ENCODE measurements at regions not wholly inside any gene's neighbourhood (a gene's known extent, or its start where the extent isn't known, plus 50 kb on each side); places are given as distances from the start of the nearest gene placed in this dataset.

- no peak for DNase-seq (ENCODE audit: low read depth in 2 of 3, low spot score in 2 of 3)
These were observed 92.6 kb downstream of the RDH14 start for GRCh38 chr2:18467749-18468360.

DNA sequence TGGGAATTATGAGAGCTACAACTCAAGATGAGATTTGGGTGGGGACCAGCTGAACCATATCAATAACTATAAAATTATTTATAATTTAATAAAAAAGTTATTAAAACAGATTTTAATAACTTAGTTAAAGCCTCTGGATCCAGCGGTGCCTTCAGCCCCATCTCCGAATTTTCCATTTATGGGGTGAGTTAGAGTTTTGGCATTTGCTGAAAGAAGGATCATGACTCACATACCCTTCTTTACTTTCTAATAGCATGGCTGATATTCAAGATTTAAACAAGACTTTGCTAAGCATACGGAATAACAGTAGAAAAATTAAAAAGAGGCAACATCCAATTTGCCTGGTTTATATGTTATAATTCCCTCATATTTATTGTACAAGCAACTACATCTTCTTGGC is 94.5 kb downstream of the RDH14 start:
- DNase-seq (ENCODE audit: low read depth in 2 of 3, low spot score in 2 of 3), result no peak

DNA sequence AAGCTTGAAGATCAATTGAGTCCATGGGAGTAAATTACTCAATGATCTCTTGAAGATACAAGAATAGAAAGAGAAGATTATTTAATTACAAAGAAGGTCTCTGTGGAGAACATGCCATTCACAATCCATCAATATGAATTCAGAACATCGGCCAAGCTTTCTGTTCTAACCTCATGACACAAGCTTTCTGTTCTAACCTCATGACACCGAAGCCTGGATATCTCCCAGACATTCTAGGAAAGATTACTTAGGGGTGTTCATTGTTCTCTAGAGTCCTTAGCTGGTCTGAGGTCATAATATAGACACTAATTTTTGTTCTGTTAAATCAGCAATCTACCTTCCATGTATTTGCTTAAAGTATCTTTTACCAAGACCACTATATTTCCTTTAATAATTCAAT is 95.5 kb downstream of the RDH14 start:
- DNase-seq (ENCODE audit: low read depth in 2 of 3, low spot score in 2 of 3), result no peak

DNA sequence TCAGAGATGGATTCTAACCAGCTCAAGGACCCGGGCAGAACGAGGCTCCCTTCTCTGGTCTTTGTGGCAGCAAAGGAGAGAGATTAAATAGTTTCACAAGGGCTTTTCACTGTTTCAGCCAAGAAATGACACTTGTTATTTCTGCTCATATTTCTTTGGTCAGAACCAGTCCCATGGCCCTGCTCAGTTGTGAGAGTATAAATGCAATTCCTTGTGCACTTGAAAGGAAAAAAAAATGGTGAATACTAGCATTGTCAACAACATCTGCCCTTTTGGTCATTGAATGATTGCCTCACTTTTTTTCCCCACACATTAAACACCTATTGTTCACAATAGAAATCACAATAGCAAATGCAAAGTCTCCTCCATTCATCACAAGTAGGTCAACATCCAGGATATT is 104.4 kb downstream of the RDH14 start:
- DNase-seq (ENCODE audit: low read depth in 2 of 3, low spot score in 2 of 3), result no peak

DNA sequence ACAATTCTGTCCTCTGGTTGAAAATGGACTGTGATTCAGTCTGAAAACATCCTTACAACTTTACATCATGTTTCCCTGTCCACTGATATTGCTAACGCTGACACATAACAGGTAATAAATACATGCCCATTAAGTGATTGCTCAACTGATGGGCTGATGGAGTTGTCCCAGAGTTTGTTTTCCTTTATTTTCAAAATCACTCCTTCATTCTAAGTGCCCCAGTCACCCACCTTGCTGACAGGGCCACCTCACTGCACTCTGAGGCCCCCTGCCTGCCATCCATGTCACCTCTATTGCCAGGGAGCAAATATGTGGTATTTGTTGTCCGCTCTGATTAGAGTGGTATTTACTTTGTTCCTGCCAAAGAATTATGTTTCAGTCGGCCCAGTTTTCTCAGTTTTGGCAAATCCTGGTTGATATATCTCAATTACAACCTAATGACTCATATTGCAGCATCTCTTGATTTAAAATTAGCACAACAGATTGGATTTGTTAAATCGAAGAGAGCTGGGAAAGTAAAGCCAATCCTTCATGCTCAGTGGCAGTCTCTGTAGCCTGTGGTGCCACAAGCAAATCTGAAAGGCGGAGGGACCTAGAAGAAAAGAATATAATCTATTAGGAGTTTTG is 105.1 kb downstream of the RDH14 start:
- DNase-seq (ENCODE audit: low read depth in 2 of 3, low spot score in 2 of 3), result no peak

DNA sequence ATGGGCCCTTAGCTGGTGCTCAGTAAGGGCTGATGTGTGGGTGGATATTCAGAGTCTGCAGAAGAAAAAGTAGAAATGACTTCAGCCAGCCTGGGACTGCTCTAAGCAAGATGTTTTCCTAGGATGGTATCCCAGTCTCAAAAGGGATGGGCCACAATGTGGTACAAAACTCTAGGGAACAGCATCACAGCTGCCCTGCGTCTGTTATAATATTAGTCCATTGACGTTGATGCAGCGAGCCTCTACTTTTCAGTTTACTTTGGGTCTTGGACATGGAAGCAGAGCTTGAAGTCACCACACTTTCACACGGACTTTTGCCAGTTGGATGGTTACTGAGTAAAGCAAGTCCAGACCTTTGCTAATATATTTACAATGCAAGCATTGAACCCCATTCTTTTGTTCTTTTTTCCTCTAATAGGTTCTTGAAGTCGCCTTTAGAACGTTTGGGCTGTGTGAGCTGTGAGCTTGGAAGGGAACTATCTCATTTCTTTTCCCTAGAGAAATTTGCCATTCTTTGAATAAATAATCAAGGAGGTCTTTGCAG is 105.7 kb downstream of the RDH14 start:
- no peak for DNase-seq (ENCODE audit: low read depth in 2 of 3, low spot score in 2 of 3)

GRCh38 chr2:18446715-18447114 is 113.7 kb downstream of the RDH14 start:
- no peak for DNase-seq (ENCODE audit: low read depth in 2 of 3, low spot score in 2 of 3)

GRCh38 chr2:18445433-18446320 is 114.8 kb downstream of the RDH14 start:
- DNase-seq (ENCODE audit: low read depth in 2 of 3, low spot score in 2 of 3), result no peak

DNA sequence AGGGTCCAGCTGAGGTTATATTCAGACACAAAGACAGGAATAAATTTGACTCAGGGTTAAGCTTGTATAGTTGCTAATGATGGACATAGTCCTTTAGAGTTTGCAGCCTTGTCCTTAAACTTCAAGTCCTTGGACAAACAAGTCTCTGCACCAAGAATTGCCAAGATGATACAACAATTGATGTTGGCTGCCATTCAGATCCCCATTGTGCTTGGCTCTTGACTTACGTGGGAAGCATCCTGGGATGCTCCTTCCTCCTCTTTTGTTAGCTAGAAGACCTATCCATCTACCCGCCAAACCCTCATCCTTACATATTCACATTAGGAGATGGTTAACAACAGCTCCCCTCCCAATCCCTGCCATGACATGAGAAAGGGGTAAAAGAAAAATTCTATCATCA is 115.6 kb downstream of the RDH14 start:
- no peak for DNase-seq (ENCODE audit: low read depth in 2 of 3, low spot score in 2 of 3)

GRCh38 chr2:18441583-18441982 is 118.9 kb downstream of the RDH14 start:
- DNase-seq (ENCODE audit: low read depth in 2 of 3, low spot score in 2 of 3), result no peak

GRCh38 chr2:18440777-18441176 is 119.7 kb downstream of the RDH14 start:
- DNase-seq (ENCODE audit: low read depth in 2 of 3, low spot score in 2 of 3), result no peak

DNA sequence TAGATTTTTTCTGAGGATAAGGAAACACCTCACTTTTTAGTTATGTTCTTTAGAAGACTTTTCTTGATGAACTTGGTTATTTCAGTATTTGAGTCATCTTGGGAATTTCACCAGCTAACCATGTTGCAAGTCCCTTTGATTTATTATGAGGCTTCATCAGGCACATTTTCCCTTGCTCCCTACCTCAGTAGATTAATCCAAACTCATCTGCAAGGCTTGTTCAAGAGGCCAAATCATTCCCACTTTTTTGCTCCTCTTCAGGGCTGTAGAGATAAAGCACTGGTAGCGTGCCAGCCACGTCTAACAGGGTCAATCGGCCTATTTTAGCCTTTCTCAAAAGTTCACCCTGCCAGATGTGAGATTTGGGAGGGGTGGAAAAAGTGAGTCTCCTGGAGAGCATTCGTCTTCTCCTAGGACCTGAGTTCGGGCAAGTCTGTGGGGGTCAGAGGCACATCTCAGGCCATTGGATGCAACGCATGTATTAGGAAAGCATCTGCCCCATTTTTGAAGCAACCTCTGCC is 120.3 kb downstream of the RDH14 start:
- no peak for DNase-seq (ENCODE audit: low read depth in 2 of 3, low spot score in 2 of 3)

GRCh38 chr2:18439716-18440115 is 120.7 kb downstream of the RDH14 start:
- no peak for DNase-seq (ENCODE audit: low read depth in 2 of 3, low spot score in 2 of 3)

- no peak for DNase-seq (ENCODE audit: low read depth in 2 of 3, low spot score in 2 of 3)
These were observed 122.5 kb downstream of the RDH14 start for GRCh38 chr2:18437909-18438308.

DNA sequence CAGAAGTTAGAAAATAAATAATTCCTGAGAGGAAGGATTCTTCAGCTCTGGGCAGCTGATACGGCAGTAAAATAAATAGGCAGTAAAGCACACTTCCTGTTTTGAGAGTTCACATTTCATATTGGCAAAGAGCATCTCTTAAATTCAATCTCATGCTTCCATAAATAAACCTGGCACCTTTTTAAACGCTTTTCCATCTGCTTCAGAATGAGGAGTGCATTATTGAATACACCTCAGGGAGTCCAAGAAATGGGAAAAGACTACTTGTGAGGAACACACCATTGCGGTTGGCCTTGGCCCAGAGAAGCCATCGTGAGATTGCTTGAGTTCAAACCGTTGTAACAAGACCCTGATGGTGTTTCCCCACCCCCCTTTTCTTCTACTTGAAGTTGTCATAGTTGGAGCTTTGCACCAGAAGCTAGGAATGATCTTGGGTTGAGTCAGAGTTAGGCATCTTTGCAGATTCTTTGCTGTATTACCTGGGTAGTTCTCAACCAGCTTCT is 123.9 kb downstream of the RDH14 start:
- no peak for DNase-seq (ENCODE audit: low read depth in 2 of 3, low spot score in 2 of 3)

- DNase-seq (ENCODE audit: low read depth in 2 of 3, low spot score in 2 of 3), result no peak
These were observed 124.9 kb downstream of the RDH14 start for GRCh38 chr2:18435426-18436037.

GRCh38 chr2:18433872-18434271 is 126.6 kb downstream of the RDH14 start:
- DNase-seq (ENCODE audit: low read depth in 2 of 3, low spot score in 2 of 3), result no peak

DNA sequence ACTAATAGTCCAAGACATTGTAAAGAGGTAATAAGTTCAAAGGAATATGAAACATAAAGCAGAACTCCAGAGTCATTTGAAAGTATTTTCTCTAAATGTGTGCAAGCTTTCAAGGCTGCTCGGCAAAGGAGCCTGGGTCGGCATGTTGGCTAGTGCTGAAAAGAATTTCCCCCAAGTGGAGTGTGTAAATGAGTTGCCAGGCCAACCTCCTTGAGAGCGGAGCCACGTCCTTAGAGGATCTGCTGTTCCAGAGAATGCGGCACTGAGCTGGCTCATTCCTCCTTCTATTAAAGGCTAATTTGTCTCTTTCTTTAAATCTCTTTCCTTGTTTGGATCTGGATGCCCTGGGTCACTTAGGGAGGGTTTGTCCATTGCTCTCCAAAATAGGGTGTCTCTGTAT is 127.5 kb downstream of the RDH14 start:
- no peak for DNase-seq (ENCODE audit: low read depth in 2 of 3, low spot score in 2 of 3)

GRCh38 chr2:18430996-18431748 is 129.3 kb downstream of the RDH14 start:
- no peak for DNase-seq (ENCODE audit: low read depth in 2 of 3, low spot score in 2 of 3)

- no peak for DNase-seq (ENCODE audit: low read depth in 2 of 3, low spot score in 2 of 3)
These were observed 131.9 kb downstream of the RDH14 start for GRCh38 chr2:18428516-18428915.

Data from activated CD8-positive, alpha-beta memory T cell treated with anti-CD3 and anti-CD28 coated beads for 48 hours (primary cell).